Stimulated activated CD8-positive, alpha-beta memory T cell treated with anti-CD3 and anti-CD28 coated beads, Interleukin-4, amount 100 ng/mL, for 48 hours (primary cell): ENCODE measurements at regions not wholly inside any gene's neighbourhood (a gene's known extent, or its start where the extent isn't known, plus 50 kb on each side); places are given as distances from the start of the nearest gene placed in this dataset.
"Not testable (repeated sequence)": the region's sequence is repeated elsewhere in the genome, so short reads cannot be mapped to it uniquely, and the experiment has no call there.

ENCODE experiments used
- DNase-seq: peaks from one replicate; pipeline ENCODE4 v3.0.0-alpha.2; 2020

DNA sequence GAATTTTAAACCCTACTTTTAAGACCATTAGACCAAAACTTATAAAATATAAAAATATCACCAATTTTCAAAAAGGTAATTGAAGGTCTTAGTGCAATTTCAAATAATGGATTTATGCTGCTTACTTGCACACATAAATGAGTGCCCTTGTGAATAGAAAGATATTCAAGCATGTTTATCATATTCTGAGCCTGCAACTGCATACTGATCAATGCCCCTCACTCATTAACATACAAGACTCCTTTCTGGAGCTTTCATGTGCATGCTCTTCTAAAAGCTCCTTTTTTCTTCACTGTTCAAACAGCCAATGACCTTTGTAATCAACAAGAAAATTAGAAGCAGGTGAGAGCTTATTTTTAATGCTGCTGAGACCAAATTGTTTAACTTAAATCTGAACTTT lies 1139.3 kb downstream of the HACE1 start:
- DNase-seq = no peak

DNA sequence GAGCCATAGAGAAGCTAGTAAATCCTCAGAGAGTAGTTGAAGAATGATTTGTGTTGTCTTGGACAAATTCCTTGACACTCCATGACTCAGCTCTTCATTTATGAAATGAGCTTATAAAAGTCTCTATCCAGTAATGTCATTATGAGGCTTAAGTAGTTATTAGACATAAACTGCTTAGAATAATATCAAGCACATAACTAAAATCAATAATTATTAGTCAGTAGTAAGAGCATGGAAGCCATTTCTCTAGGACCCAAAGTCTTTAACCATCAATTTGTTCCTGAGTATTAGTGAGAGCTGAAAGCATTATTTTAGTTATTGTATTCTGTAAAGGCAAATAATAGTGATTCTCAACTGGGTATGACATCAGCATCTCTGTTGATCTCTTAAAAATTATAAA lies 1140.2 kb downstream of the HACE1 start:
- no peak for DNase-seq

DNA sequence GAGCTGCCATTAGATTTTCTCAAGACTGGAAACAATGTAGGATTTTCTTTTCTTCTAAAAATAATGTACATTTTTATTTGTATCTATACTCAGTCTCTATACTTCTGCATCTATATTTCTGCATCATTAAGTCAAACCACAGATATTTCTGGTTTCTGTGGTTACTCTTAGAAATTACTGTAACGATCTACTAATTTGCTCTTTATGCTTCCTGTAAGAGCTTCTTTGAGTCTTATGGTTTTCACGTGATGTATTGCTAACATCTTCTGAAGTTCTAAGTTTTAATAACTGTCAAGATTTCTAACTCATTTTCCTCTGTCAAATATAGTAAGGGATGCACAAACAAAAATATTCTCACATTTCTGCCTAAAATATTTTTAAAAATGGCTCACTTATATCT lies 1144.5 kb downstream of the HACE1 start:
- no peak for DNase-seq

DNA sequence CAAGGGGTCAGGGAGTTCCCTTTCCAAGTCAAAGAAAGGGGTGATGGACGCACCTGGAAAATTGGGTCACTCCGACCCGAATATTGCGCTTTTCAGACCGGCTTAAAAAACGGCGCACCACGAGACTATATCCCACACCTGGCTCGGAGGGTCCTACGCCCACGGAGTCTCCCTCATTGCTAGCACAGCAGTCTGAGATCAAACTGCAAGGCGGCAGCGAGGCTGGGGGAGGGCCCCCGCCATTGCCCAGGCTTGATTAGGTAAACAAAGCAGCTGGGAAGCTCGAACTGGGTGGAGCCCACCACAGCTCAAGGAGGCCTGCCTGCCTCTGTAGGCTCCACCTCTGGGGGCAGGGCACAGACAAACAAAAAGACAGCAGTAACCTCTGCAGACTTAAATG lies 1150.5 kb downstream of the HACE1 start:
- DNase-seq = not testable (repeated sequence)

DNA sequence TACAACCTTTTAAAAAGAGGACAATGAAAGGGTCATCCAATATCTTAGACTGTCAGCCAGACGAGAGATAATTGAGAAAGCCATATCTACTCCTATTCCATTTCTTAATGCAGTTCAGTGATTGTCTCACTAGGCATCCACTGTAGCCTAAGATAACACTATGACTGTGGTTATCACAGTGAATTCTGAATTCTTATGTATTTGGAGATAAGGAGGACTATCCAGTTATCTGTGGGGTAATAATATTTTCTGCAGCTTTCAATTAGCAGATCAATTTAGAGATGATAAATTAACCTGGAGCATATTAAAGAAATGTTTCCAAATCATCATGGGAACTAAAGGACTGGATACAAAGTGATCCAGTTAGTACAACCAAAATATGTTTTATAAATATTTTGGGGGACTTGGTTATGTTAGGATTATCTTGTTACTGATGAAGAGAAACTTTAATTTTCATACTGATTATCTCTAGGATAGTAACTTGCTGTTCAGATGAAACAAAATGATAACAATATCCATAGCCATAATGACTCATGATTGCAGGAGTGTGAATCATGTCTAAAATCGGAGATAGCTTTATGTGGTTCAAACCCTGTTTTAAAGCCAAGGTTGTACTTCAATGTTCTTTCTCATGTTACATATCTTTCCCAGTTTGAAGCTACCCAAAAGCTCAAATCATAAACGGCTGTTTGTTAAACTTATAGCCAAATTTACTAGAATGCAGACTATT lies 1152.0 kb downstream of the HACE1 start:
- DNase-seq = no peak

DNA sequence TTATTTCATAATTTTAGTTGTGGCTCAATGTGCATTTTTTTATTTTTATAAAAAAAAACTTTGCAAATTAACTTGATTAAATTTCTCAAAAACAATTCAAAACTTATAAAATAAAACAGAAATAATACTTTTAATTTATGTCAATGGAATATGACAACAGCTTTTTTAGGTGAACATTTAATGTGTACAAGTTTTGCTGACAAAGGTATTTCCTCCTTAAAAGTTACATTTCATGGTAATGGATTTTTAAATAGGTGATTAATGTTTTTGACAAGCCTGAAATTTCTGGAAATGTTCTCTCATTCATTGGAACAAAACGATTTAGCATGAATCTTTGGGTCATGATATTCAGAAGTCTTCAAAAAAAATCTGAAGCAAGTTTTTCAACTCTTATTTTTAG lies 1160.0 kb downstream of the HACE1 start:
- DNase-seq = no peak

DNA sequence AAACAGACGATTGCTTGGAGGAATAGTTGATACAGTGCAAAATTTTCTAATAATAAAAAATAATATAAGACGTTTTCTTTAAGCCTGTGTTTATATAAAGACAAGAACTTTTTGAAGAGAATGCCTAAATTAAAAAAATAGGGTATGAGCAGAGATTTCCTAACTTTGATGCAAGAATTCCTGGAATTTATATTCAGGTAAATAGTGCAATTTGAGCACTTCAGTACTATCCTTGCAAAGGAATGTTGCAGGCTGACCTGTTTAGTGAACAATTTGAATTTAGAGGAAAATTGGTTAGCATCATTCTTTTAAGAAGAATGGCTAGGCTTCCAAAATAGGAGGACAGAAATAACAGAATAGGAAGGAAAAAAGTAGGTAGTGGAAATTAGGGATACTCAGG lies 1172.3 kb downstream of the HACE1 start:
- no peak for DNase-seq

DNA sequence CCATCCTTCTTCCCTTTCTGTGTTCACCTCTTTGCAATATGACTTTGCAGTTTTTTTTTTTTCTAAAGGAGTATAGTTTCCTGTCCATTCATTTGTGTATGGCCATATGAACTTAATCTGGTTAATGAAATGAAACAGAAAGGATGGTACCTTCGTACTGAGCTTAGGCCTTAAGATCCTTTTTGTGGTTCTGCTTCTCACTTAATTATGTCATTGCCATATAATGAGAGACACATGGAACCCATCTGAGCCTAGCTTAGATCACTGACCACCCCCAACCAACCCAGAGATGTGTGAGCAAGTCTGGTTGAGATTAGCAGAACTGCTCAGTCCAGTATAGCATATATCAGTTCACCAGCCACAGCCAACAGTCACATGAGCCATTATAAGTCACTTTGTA lies 1179.6 kb downstream of the HACE1 start:
- DNase-seq = no peak

DNA sequence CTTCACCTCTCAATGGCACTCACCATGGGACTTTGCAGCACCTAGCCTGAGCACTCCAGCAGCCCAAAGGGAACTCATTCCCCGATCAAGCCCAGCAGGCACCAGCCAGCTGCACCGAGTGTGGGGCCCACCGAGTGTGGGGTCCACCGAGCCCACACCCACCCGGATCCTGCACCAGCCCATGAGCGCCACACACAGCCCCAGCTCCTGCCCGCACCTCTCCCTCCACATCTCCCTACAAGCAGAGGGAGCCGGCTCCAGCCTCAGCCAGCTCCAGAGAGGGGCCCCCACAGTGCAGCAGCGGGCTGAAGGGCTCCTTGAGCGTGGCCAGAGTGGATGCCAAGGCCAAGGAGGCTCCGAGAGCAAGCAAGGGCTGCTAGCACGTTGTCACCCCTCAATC lies 1182.4 kb downstream of the HACE1 start:
- DNase-seq = no peak

DNA sequence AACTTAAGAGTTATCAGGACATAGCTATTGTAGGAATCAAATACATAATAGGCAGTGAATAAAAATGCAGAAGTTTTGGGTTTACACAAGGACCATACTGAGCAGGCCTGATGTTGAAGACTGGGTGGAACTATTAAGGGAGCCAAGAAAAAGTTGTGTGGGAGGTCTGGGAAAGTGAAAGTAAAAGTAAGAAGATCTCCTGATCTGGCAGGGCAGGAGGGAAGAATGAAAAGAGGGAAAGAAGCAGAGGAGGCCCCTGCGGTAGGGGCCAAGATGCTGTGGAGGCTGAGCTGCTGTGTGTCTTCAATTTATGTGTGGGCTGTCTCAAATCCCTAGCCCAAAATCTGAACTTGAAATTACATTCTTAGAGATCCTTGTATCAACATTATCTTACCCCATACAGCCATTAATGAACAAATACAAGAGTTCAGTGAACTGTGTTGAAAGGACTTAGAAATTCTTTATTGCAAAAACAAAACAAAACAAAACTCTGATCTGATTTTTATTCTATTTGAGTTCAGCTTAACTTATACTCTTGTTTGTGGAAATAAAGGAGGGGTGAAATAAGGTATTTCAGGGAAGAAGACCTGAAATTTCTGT lies 1183.8 kb downstream of the HACE1 start:
- DNase-seq = no peak

DNA sequence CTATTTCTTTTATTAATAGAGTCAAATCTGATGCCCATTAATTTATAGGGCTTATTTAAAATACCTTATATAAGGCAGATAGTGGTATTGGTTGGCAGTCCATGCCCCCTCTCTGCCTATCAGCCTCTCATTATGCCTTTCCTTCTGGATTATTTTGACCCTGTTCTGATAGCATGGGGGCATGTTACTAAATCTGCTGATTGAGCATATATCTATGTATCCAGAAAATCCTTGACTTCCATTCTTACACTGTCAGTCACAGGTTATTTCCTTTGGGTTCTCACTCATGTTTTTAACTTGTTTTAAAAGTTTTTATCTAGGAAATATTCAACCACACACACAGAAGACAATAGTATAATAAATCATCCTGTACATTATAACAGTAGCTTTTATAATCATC lies 1184.9 kb downstream of the HACE1 start:
- DNase-seq = no peak

DNA sequence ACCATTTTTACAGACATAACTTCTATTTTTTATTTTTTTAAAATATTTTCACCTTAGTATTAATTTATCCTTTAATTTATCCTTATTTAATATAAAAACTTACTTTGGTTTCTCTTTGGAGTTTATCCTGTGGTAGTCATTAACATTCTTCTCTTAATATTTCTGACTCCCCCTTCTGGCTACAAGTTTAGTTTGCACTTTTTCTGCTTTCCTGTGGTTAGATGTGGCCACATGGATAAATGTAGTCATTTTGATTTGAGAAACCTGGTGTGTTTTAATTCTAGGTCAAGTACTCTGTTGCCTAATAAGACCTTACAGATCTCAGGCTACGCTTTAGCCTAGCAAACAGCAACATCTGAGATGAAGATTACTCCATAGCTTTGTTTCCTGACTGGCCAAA lies 1187.5 kb downstream of the HACE1 start:
- no peak for DNase-seq

DNA sequence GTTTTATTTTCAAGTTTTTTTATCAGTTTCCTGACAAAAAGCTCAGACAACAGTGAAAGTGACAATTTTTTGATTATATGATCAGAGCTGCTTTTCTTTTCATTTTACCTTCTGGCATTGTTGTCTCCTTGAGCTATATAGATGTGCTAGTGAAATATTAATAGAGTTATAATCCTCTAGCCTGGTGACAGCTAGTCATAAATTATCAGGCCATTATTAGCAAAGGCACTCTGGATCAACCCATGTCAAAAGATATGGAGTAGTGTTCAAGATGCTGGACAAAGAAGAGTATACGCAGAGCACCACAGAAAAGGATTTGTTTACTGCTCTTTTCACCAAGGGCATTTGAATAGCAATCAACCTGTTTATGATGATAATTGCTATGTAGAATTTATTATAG lies 1230.1 kb downstream of the HACE1 start:
- DNase-seq = no peak

DNA sequence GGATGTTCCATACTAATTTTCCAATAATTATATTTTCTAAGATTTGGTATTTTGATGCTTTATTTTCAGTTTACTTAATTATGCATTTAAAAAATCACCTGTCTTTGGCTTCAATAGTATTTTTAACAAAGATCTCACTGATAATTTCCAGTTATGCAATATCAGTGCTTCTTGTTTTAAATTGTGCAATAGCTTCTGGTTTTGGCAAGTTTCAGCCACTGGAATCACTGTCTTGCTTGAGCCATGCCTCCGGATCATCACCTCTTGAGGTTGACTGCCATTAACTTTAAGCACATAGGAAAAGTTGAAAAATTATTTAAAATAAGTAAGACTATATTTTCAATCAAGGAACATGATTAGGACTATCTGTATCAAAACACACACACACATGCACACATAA lies 1242.1 kb downstream of the HACE1 start:
- DNase-seq = no peak

DNA sequence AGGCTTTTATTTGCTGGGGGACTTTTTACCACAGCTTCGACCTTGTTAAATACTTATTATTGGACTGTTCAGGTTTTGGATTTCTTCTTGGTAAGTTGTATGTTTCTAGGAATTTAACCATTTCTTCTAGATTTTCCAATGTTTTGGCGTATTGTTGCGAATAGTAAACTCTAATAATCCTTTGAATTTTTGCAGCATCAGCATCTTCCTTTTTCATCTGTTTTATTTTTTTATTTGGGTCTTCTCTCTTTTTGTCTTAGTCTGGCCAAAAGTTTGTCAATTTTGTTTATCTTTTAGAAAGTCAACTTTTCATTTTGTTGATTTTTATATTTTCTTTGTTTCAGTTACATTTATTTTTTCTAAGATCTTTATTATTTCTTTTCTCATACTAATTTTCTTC lies 1272.0 kb downstream of the HACE1 start:
- no peak for DNase-seq

DNA sequence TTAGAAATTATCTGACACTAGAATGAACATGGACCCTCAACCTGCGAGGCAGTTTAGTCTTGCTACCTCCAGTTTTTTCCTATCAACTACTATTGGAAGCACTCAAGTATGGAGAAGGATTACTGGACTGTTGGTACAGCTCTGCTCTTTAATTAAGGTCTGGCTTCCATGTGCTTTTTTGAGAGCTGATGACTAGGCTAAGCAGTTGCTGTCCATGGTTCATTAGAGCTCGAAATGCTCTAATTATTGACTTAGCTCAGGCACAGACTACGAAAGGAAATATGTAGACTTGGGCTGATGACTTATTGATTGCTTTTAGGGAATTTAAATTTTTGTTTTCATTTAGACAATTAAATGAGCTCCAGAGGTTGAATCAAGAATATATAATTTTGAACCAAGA lies 1281.6 kb downstream of the HACE1 start:
- no peak for DNase-seq

DNA sequence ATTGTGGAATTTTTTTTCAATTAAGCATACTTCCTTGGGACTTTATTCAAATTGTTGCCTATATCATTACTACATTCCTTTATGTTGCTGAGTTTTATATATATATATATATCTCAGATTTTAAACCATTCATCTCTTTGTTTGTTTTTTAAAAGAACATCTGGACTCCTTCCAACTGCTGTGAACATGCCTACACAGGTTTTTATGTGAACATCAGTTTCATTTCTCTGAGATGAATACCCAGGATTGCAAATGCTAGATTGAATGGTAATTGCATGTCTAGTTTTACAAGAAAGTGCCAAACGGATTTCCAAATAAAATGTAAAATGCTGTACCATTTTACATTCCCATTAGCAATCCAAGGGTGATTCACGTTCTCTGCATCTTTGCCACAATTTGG lies 1289.3 kb downstream of the HACE1 start:
- DNase-seq = no peak

DNA sequence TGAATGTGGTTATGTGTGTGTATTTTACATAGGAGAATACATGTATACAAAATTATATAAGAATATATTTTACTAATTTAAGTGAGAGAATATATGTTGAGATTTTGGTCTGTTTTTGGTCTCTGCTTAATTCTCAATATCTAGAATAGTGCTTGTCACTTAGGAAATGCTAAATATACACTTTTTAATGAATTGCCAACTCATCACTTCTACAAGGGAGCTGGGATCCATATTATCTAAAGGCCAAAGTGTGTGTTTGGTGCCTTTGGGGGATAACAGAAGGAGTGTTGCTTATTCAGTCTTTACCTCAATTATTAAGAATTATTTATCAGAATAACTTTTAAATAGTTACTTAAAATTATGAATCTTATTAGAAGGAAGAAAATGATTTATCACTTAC lies 1304.8 kb downstream of the HACE1 start:
- no peak for DNase-seq

DNA sequence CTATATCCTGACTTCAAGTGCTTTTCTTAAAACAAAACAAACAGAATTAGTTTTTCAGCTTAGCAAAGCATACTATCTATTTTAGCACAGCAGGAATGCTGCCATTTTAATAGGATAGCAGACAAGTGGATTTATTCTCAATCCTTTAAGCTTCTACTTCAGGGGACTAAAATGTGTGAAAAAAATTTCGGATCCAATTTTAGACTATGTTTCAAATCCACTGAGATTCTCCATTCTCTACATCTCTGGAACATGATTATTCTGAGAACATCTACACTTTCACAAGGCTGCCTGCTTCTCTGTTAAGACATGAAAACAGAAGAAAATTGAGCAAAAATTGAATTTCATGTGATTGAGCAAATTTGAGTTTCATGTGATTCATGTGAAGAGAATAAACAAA lies 1321.3 kb downstream of the HACE1 start:
- no peak for DNase-seq

DNA sequence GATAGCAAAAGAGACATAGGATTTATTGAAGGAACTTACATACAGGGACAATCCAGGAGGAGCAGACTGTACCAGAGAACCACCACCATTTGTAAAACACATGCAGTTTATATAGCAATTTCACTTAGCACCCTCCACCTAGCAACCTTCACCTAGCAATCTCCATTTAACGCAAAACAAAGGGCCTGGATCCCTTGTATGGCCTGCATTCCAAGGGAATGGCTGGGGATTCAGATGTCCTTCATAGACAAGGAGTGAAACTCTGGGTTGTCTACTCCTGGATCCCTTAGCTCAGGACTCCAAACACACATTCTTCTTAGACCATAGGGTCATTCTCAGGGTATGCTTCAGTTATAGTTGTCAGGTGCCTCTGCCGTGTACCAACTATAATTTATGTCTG lies 1324.9 kb downstream of the HACE1 start:
- no peak for DNase-seq

DNA sequence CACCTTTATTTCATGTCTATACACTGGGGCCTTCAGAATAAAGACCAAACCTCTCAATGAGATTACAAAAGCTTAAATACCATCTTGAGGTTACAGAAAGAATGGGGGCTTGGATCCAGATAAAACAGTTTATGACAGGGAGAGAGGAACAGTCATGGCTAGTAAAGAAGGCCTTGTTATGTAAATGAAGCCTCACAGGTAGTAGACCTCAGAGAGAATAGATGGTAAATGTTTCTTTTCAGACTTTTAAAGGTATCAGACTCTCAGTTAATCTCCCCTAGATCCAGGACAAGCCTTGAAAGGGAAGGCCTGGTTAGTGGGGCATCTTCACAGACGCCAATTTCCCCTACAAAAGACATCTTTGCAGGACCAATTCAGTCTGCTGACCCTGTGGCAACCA lies 1325.6 kb downstream of the HACE1 start:
- no peak for DNase-seq

DNA sequence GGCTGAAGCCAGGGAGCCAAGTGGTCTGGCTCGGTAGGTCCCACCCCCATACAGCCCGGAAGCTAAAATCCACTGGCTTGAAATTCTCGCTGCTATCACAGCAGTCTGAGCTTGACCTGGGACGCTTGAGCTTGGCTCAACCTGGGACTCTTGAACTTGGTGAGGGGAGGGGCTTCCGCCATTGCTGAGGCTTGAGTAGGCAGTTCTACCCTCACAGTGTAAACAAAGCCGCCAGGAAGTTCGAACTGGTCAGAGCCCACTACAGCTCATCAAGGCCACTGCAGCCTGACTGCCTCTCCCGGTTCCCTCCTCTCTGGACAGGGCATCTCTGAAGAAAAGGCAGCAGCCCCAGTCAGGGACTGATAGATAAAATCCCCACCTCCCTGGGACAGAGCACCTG lies 1337.7 kb downstream of the HACE1 start:
- no peak for DNase-seq

DNA sequence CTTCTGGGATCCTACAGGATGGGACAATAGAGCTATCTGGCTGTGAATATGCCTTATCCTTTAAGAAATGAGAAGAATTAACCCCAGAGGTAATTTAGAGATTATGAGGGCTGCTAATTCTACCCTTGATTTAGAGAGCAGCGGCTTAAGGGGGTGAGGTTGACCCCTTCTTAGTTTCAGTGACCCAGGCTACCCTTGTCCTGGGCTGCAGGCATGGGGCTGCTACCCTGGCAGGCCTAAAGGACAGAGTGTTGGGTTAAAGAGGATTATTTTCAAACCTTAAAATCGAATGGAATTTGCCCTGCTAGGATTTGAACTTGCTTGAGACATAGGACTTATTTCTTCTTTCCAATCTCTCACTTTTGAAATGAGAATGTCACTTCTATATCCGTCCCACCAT lies 1343.4 kb downstream of the HACE1 start:
- no peak for DNase-seq

DNA sequence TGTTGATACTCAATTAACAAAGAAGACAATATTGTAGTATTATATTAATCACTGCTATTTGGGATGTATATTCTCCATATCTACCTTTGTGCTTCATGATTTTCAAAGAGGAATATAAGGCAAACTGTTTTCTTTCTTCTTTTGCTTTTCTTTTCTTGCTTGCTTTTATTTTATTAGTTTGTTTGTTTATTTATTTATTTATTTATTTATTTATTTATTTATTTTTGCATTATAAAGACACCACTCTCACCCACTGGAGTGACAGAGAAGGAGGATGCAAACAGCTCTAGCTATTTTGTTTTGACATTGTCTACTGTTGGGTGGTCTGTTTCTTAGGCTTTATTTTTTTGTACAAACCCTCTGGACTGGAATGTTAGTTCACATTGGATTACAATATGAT lies 1352.7 kb downstream of the HACE1 start:
- no peak for DNase-seq

DNA sequence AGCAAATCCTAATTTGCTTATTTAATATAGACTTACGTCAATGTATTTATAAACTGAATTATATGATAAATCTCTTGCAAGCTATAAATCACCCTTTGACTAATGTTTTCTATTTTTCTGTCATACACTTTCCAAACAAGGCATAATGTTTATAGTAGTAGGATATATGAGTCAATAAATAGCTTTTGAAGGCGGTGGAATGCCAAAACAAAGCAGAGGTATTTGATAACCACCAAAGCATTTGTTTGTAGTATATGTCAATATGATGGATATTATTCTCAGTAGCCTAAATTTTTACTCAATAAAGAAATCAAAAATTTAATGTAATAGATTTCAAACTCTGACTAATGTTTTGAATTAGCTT lies 1354.6 kb downstream of the HACE1 start:
- no peak for DNase-seq
